WERI-Rb-1 (cell line): ENCODE measurements at regions not wholly inside any gene's neighbourhood (a gene's known extent, or its start where the extent isn't known, plus 50 kb on each side); places are given as distances from the start of the nearest gene placed in this dataset.

ENCODE experiments used
- DNase-seq: peaks from one replicate; pipeline ENCODE4 v3.0.0-alpha.2; 2020
- H3K27ac ChIP-seq: fragments of 250-450 bp; sonication (Bioruptor Pico); 2 replicates; pipeline ENCODE4 v1.5.1; 2020; ENCODE audit warnings: mild to moderate bottlenecking, moderate library complexity
- H3K27me3 ChIP-seq: fragments of 250-450 bp; sonication (Bioruptor Pico); 2 replicates; pipeline ENCODE4 v1.5.1; 2021; ENCODE audit warnings: mild to moderate bottlenecking, low read depth, moderate library complexity; ENCODE audit not compliant: insufficient read depth, severe bottlenecking
- H3K36me3 ChIP-seq: fragments of 250-450 bp; sonication (Bioruptor Pico); 2 replicates; pipeline ENCODE4 v1.5.1; 2020; ENCODE audit warnings: mild to moderate bottlenecking, moderate library complexity
- H3K4me3 ChIP-seq: 2 replicates; pipeline ENCODE4 v1.5.1; 2011; ENCODE audit warnings: low read depth, mild to moderate bottlenecking, control low read depth, low read length
- H3K9me3 ChIP-seq: fragments of 250-450 bp; sonication (Bioruptor Pico); 2 replicates; pipeline ENCODE4 v1.5.1; 2021; ENCODE audit warnings: mild to moderate bottlenecking, moderate library complexity; ENCODE audit not compliant: severe bottlenecking
- CTCF ChIP-seq: IDR thresholded peaks from 2 replicates; pipeline ENCODE4 v1.5.1; 2011; ENCODE audit warnings: low read depth, mild to moderate bottlenecking, control low read depth, inconsistent platforms, low read length

DNA sequence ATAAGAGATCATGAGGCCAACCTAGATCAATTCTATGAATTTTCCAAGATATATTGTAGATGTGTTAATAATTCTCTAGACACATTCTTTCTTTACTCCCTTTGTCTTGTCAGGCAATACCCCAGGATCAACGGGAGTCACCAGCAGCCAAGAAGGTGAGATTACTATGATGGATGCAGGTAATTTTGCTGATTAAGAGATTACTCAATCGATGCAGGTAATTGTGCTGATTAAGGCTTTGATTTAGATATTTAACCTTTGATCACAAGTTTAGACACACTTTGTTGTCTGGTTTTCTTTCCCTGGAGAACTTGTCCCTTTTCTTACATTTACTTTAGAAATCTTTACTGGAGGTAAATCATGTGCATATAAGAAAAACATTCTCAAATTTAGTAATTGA, 134.3 kb upstream of the CNTN1 start:
- TF ChIP-seq CTCF: no peak
- DNase-seq: peak; percentile 19
- no peak overlapping the region for H3K4me3 ChIP-seq

GRCh38 chr12:40559865-40560264, 132.4 kb upstream of the CNTN1 start:
- no peak for DNase-seq
- no peak overlapping the region for H3K4me3 ChIP-seq
- no peaks in the 10 kb centered on the region for H3K9me3 ChIP-seq
- no peak overlapping the region for H3K27ac ChIP-seq
- no peak for TF ChIP-seq CTCF
- H3K36me3 ChIP-seq: no peaks in the 10 kb centered on the region
- H3K27me3 ChIP-seq: no peaks in the 10 kb centered on the region

More for the DNA sequence above, 134.3 kb upstream of the CNTN1 start:
- Histone ChIP-seq H3K27ac (no peak overlapping the region), H3K9me3 (no peaks in the 10 kb centered on the region), H3K27me3 (no peaks in the 10 kb centered on the region), H3K36me3 (no peaks in the 10 kb centered on the region)

GRCh38 chr12:40560848-40561247, 131.4 kb upstream of the CNTN1 start:
- Histone ChIP-seq H3K9me3 (no peaks in the 10 kb centered on the region), H3K27me3 (no peaks in the 10 kb centered on the region), H3K4me3 (no peak overlapping the region), H3K27ac (no peak overlapping the region), H3K36me3 (no peaks in the 10 kb centered on the region)
- no peak for DNase-seq
- no peak for TF ChIP-seq CTCF

DNA sequence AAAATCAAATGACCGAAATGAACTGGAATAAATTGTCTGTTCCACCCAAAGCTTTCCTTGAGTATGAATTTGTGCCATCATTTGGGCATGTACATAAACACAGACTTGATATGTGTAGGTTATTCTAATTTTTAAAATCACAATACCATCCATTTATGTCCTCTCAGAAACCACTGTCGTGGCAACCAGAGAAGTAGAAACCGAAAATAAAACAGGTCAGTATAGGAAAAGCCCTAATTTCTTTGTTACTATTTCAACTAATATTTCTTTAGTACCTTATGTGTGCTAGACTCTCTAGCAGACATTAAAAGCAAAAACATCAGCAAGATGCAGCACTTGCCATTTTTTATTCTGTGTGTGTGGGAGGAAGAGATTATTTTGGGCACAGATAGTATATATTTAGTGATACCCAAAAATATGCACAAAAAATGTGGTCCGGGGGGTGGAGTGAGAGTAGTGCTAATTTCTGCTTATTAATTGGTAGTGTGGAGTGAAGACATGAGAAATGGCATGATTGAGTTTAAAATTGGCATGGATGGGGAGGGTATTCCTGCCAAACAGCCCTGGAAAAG, 130.8 kb upstream of the CNTN1 start:
- no peaks in the 10 kb centered on the region for H3K36me3 ChIP-seq
- no peak for DNase-seq
- no peak overlapping the region for H3K4me3 ChIP-seq
- no peak overlapping the region for H3K27ac ChIP-seq
- H3K27me3 ChIP-seq: no peaks in the 10 kb centered on the region
- TF ChIP-seq CTCF: no peak
- H3K9me3 ChIP-seq: no peaks in the 10 kb centered on the region

GRCh38 chr12:40565029-40565633, 127.1 kb upstream of the CNTN1 start:
- H3K9me3 ChIP-seq: no peaks in the 10 kb centered on the region
- no peaks in the 10 kb centered on the region for H3K36me3 ChIP-seq
- DNase-seq: no peak
- no peak overlapping the region for H3K27ac ChIP-seq
- no peaks in the 10 kb centered on the region for H3K27me3 ChIP-seq
- no peak overlapping the region for H3K4me3 ChIP-seq
- TF ChIP-seq CTCF: no peak

GRCh38 chr12:40566271-40566670, 126.0 kb upstream of the CNTN1 start:
- Histone ChIP-seq H3K36me3 (no peaks in the 10 kb centered on the region), H3K9me3 (no peaks in the 10 kb centered on the region), H3K27ac (no peak overlapping the region), H3K4me3 (no peak overlapping the region), H3K27me3 (no peaks in the 10 kb centered on the region)
- no peak for DNase-seq
- no peak for TF ChIP-seq CTCF
